HG03571 (cell line): ENCODE measurements at regions not wholly inside any gene's neighbourhood (a gene's known extent, or its start where the extent isn't known, plus 50 kb on each side); places are given as distances from the start of the nearest gene placed in this dataset.
"Not testable (repeated sequence)": the region's sequence is repeated elsewhere in the genome, so short reads cannot be mapped to it uniquely, and the experiment has no call there.

Experiments used
- ATAC-seq: cut with Tn5 transposase; IDR thresholded peaks from one replicate; pipeline ENCODE4 v1.9.1; 2021; ENCODE audit not compliant: unreplicated experiment

DNA sequence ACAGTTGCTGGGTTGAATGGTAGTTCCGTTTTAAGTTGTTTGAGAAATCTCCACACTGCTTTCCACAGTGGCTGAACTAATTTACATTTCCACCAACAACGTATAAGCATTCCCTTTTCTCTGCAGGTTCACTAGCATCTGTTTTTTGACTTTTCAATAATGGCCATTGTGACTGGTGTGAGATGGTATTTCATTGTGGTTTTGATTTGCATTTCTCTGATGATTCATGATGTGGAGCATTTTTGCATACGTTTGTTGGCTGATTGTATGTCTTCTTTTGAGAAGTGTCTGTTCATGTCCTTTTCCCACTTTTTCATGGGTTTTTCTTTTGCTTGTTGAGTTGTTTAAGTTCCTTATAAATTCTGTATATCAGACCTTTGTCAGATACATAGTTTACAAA is 150.2 kb upstream of the MAP3K1 start:
- ATAC-seq, result not testable (repeated sequence)

DNA sequence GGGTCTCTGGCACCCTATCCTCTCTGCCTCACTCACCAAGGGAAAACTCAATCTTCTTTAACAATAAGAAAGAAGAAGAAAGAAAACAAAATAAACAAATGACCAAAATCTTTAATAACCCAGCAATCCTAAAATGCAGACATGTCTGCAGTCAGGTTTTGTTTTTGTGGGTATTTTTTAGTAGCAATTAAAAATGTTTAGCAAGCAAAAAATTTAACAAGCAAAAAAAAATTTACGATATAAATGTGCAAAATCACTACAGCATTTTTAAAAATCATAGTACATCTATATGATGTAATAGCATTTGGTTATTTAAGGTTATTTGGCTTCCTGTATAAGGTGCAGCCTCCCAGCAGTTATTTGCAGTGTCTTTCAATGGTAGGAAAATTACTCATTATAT is 151.3 kb upstream of the MAP3K1 start:
- ATAC-seq, result no peak

DNA sequence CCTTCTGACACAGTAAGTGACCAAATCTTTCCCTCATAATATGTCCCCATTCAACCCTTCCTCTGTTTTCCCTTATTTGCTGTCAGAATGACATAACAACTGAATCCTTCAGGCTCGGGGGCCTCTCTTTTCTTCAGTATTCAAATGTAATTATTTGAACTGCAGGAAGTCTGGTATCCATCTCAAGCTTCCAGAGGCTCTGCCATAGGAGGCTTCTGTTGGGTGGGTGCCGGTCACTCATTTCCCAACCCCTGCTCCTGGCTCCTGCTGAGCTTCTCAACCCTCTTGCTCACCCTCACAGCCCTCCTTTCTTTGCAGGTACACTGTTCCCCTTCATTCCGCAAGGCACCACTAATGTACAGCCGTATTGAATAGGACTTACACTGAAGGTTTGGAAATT is 151.8 kb upstream of the MAP3K1 start:
- ATAC-seq, result no peak

DNA sequence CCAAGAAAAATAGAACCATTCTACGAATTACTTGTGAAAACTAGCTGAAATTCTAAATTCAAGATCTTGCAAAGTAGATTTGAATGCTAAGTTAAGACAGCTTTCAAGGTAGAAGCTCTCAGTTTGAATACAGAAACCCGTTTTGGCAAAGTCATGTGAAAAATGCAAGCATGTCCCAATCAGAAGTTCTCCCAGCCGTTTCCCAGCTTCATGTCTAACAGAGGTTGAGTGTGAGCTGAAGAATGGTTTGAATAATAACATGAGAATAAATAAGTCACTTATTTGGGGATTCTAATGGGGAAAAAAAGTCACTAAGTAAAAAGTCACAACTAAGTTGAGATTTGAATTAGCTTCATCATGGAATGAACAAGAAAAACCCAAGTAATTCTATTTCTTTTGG is 152.5 kb upstream of the MAP3K1 start:
- ATAC-seq, result no peak

DNA sequence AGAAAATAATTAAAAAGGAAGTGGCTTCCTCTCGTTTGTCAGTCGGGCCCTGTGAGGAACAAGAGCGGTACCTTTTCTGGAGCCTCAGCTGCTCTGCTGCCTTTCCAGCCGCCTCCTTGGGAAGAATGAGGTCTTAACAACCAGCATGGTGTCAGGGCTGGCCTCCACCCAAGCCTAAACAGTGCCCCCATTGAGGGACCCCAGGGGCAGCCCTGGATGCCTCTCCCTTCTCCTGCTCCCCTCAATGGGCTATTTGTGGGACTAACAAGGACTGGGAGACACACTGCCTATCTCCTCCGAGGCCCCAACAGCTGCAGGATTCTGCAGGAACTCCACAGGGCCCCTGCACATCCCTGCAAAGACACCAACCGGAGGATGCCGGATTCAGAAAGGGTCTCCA is 155.4 kb upstream of the MAP3K1 start:
- no peak for ATAC-seq

DNA sequence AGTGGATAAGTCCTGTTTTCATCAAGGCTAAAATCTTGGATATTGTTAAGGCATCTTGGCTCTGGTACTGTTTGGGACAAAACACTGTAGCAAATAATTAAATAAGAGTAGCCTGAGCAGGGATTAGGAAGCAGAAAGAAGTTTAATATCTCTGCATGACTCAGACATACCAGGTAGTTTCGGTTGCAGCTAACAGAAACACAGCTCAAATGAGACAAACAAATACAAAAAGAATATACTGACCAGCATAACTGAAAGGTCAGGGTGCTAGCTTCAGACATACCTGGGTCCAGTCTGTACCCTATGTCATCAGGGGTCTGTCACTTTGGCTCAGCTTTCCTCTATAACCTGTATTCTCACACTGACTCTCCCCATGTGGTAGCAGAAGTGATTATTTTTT is 156.4 kb upstream of the MAP3K1 start:
- ATAC-seq, result no peak

DNA sequence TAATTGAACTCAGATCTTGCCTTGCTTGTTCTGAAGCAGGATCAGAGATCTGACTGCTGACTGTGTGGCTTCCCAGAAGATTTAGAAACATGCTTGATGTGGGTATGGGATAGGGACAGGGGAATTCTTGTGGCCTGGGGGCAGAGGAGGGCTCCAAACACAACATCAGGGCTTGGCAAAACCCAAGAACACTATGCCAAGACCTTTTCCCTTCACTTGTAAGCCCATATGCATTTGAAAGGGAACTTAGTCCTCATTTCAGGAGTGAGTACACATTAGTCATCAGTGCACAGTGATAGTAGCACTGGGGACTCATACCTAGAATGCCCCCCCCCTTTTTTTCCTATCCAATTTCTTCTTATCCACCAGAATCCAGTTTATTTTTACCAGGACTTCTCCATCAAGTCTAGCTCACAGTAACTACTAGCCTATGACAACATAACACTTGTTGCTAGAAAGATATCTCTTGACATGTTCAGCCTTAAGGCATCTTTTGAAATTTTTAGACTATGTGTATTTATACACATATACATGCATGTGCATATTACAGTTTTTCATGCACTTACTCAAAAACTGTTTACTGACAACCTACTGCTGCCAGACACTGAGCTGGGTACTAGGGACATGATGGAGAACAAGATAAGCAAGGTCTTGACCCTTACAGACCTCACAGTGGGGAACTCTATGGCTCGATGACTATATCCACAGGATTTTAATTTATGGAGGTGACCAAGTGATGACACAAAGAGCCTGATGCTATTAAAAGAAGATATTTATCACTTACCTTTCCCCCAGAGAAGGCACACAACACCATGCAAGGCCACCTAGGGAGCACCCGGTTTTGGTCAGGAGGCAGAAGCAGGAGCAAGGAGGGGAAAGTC is 158.3 kb upstream of the MAP3K1 start:
- no peak for ATAC-seq

DNA sequence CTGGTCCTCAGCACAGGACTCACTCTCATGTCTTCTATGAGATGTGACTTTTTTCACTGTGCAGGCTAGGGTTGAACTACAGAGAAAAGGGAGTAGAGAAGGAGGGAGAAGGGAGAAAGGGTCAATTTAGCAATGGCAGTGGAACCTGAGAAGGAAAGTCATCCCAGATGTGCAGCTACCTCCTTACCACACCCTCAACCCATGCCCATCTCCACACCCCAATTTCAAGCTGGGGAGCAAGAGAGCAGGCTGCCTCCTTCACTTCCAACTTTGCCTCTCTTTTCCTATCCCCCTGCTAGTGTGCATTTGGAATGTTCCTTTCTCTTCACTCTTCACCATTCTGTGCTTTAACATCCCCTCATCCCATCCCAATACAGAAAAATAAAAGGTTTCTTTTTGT is 163.5 kb upstream of the MAP3K1 start:
- ATAC-seq, result no peak

DNA sequence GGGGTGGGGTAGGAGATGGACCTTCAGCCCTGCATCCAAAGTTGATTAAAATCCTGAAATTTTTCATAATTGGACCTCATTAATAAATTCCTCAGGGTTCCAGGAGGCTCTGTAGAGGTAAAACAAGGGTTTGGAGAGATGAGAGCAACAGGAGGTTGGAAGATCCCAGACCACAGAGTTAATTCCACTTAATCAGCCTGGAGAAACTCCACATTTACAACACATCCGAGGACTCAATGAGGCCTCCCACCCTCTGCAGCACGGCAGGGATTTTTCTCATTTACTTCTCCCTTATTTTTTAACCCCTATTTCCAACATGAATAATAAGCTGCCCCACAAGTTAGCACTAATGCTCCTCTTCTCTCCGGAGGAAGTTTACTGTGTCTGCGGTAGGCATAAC is 165.0 kb upstream of the MAP3K1 start:
- ATAC-seq, result no peak

DNA sequence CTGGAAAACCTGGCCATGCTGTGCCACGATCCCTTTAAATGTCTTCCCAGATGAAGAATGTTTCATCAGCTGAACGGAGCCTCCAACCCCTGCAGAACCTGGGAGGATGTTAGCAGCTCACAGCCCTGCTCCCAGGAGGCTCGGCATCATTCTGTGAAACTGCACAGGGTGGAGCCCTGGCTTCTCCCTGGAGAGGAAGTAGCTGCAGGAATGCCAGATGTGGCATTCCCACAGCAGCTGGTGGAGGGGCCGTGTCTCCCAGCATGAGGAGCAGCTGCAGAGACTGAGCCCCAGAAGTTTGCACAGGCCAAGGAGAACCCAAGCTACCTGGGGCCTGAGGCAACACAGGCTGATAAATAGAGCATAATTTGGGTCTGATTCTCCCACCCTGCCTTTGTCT is 165.8 kb upstream of the MAP3K1 start:
- ATAC-seq, result no peak

DNA sequence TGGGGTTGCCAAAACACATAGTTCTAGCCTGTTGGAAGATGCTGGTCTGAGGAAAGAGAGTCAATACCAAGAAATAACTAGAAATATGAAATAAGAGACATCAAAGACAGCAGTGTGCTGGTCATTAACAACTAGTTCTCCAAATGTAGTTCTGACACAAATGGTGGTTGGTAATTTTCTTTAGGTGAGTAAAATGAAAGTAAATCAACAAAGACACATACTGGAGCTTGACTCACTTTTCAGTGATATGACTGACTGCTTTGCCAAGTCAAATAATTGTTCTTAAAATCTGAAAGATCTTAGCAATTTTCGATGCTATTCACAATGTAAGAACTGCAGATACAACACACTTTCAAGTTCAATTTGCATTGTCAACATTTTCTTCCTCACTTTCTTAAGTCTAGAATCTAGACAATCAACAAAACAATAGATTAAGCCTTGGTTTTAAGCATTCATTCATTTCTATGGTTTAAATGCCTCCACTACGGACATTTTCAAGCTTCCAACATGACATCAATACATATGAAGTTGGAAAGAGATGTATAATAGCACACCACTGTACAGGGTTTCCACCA is 166.8 kb upstream of the MAP3K1 start:
- ATAC-seq, result no peak

DNA sequence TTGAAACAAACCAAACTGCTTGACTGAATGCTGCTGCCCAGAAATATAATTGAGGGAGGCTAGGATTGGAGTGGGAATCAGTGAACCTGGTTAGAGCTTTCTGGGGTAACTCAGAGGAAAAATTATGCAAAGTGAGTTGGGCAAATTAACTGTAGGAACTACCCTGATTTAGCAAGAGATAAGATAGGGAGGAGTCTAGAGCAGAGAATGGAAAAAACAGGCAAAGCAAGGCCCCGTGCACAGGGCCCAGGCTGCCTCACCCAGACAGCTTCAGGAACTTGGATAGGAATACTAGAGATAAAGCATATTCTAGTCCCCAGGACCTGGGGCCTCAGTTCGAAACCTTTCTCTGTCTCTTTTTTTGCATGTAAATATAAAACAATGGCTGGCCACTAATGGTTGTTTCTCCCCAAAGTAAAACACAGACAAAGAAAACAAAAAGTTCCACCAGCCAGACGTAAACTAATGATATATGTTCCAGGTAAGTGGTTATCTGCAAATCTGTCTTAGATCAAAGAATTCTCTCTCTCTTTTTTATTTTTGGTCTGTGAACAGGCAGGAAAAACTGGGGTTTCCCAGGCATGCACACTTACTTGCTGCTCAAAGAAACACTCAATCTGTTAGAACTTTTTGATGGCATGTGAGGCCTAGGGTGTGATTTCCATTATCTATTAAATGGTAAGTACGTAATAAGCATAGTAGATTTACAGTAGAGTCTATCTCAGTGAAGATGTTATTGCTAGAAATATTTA is 168.1 kb upstream of the MAP3K1 start:
- ATAC-seq, result no peak

DNA sequence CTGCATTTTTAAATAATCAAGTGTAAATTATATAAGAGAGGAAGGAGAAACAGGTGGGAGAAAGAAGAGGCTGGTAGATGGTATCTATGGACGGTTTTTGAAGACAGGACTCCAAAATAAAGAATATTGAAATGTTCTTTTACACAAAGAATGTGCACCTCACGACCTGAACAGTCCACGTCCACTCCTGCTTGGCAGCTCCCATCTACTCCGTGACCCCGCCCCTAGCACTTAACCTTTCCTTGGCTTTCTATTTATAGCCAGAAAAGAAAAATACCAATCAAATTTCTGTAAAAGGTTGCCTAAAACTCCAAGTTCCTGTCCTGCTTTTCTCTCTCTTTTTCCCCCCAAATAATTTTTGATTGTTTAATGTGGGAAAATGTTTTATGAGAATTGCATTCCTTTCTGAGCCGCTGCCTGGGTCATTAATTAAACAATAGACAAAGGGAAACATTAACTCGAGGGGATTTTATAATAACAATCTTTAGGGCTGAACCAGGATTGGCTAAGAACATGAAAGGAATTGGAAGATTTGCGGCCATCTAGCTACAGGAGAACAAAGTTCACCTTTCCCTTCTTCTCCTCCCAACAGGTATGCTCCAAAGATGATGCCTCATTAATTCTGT is 173.6 kb upstream of the MAP3K1 start:
- no peak for ATAC-seq

DNA sequence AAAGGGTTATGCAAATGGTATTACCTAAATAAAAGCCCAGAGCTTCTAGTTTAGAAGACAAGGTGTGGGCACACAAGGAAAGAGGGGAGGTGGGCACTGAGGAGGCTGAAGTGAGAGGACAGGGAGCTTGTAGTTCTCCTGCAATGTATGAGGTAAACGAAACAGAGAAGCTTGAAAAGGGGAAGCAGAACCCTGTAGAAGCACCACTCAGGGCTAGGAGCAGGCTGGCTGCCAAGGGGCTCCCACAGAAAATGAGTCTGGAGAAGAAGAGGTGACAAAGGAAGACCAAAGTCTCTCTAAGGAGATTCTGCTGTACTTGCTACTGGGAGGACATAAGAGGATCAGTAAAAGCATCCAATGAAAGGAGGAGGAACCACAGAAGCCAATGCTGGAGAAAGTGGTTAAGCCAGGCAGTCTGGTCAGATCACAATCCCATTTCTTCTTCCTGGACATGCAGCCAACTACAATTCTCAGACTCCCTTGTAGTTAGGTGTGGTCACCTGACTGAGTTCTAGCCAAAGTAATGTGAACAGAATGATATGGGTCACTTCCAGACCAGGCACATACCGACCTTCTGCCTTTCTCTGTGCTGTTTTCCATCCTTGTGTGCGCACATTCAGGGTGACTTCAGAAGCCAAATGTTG is 174.5 kb upstream of the MAP3K1 start:
- no peak for ATAC-seq

DNA sequence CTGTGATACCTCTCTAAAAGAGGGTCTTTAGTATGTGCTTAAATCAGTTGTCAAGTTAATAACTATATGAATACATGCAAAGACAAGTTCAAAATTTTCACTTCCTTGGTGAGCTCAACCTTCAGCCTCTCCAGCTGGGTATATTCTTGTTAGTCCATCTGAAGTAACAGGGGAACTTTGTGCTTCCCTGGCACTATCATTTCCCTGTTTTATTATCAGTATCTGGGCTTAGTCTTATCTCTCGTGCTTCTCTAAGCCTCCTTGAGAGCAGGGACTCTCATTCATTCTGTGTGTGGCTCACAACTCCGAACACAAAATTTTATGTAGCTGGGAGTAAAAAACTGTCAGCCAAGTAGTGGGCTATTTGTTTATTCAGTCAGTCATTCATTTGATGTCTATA is 175.9 kb upstream of the MAP3K1 start:
- no peak for ATAC-seq

DNA sequence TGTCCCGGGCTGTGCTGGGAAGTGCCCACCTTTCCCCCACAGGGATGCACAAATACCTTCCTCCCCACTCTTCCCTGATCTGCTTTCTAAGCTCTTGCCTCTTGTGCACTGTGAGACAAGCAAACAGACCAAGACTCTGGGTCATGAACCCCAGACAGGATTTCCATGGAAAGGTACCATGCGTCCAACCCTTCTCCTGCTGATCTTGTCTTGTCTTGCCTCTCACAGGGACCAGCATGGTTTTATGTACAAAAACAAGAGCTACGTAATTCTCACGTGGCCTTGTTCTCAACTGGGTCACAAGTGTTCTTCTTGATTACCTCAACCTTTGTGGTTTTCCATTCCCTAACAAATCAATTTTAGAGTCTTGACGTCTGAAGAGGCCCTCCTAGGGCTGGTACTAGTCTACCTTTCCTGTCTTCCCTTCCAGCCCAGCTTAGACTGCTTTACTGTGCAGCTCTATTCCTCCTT is 176.5 kb upstream of the MAP3K1 start:
- ATAC-seq, result no peak

DNA sequence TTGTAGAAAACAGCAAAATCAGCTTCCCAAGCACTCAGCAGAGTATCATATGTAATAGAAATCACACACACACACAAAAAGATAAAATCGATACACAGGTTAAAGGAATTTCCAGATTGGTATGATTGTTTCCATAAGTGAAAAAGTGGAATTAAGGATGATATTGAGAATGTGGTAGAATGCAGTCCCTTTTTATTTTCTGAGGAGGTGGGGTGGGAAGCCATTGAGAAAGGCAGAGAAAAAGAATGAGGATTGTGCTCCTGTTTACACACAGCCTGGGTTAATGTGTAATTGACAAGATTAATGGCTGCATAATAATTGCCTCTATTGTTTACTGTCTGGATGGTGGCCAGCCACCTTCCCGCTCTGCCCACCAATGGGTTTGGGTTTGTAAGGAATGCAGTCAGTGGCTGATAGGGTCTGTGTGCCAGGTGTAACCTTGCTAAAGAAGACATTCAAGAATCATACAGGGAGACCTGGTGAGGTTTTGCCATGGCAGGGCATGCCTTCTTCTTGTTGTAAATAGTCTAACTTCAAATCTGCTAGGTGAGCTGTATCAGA is 177.2 kb upstream of the MAP3K1 start:
- ATAC-seq, result no peak

DNA sequence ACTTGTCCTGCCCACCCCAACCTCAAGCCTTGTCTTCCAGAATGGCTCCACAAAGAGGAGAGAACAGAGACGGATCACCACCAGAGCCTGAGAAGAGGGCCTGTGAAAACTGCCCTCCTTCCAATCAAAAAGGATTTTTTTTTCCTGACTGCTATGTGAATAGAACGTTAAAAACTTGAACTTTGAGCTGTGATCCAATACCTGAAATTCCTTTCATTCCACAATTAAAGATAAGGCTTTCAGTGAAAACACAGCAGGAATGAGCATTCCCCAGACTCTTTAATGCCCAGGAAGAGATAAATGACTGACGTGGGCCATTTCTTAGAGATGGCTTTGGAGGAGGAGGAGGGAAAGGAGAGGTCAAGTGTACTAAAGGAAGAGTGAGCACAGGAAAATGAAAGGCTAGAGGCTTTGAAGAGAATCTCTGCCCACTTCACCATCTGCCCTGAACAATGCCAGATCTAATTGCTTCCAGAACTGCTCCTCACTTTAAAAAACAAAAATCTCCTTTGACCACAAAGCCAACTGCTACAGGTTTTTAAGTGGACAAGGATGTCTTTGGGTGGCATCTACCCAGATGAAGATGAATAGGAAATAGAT is 177.9 kb upstream of the MAP3K1 start:
- no peak for ATAC-seq

DNA sequence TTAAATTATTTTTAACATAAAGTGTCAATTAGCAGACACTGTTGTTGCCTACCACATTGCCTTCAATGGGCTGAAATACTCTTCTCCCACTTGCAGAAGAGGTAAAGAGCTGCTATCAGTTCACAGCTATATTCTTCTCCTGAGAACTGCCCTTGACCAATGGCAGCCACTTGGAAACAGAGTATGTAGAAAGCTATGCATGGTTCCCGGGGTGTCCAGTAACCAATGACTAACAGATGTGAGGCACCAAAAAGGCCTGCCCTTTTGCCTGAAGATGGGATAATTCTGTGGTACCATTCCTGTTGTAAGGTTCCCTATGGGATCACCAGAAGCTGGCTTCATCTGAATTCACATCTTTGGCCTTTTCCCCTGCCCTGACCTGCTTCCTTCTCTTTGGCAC is 181.4 kb upstream of the MAP3K1 start:
- no peak for ATAC-seq

DNA sequence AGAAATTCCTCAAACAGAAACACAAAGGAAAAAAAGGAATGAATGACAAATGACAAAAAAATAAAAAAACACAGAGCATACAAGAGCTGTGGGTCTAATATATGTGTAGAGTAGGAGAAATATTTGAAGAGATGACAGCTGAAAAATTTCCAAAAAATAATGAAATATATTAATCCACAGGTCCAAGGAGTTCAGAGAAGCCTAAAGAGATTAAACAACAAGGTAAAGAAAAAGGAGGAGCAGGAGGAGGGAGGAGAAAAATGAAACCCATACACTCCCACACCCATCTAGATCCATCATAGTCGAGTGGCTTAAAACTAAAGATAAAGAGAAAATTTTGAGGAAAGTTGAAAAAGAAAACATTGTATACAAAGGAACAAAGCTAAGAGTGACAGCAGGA is 182.4 kb upstream of the MAP3K1 start:
- no peak for ATAC-seq
